Liver (tissue), 8 donors: ENCODE measurements at regions not wholly inside any gene's neighbourhood (a gene's known extent, or its start where the extent isn't known, plus 50 kb on each side); places are given as distances from the start of the nearest gene placed in this dataset.

Experiments
- DNase-seq: peaks from one replicate; pipeline ENCODE4 v3.0.0-alpha.2; 2017; ENCODE audit warnings: low spot score
- H3K27ac ChIP-seq, 2 donors: one replicate each; pipeline ENCODE4 v1.7.0; 2013; ENCODE audit warnings: inconsistent platforms in 2 of 2, low read length in 2 of 2, control low read depth in 1 of 2, low read depth in 1 of 2, mild to moderate bottlenecking in 1 of 2
- H3K27me3 ChIP-seq, 4 donors: one replicate each; pipeline versions ENCODE4 v1.6.1 to v1.7.0; 2013; ENCODE audit warnings: low read length in 3 of 4, inconsistent platforms in 1 of 4, mild to moderate bottlenecking in 1 of 4, moderate library complexity in 1 of 4; ENCODE audit not compliant: control insufficient read depth in 4 of 4, insufficient read depth in 4 of 4
- H3K36me3 ChIP-seq, 4 donors: one replicate each; pipeline versions ENCODE4 v1.6.1 to v1.7.0; 2013; ENCODE audit warnings: low read length in 3 of 4, mild to moderate bottlenecking in 3 of 4, low read depth in 1 of 4, moderate library complexity in 1 of 4; ENCODE audit not compliant: control insufficient read depth in 4 of 4, insufficient read depth in 3 of 4
- H3K4me1 ChIP-seq, 4 donors: one replicate each; pipeline versions ENCODE4 v1.6.1 to v1.7.0; 2013; ENCODE audit warnings: low read length in 3 of 4, mild to moderate bottlenecking in 3 of 4, moderate library complexity in 1 of 4; ENCODE audit not compliant: control insufficient read depth in 4 of 4, insufficient read depth in 4 of 4
- H3K4me3 ChIP-seq, 3 donors: one replicate each; pipeline versions ENCODE4 v1.6.1 to v1.7.0; 2013; ENCODE audit warnings: low read length in 3 of 3, control low read depth in 1 of 3, low read depth in 1 of 3, mild to moderate bottlenecking in 1 of 3
- H3K9ac ChIP-seq, 2 donors: one replicate each; pipeline ENCODE4 v1.7.0; 2013; ENCODE audit warnings: low read length in 2 of 2, mild to moderate bottlenecking in 2 of 2, moderate library complexity in 2 of 2, control low read depth in 1 of 2, low read depth in 1 of 2
- H3K9me3 ChIP-seq, 4 donors: one replicate each; pipeline versions ENCODE4 v1.6.1 to v1.7.0; 2013; ENCODE audit warnings: low read length in 3 of 4; ENCODE audit not compliant: control insufficient read depth in 4 of 4
- ATF3 ChIP-seq: IDR thresholded peaks from 2 replicates; pipeline ENCODE4 v1.6.1; 2016; ENCODE audit warnings: antibody characterized with exemption
- CTCF ChIP-seq: fragments of 150-350 bp; IDR thresholded peaks from 2 replicates; pipeline ENCODE4 v1.5.1; 2017; ENCODE audit warnings: improper control_type of control experiment, low read depth, low read length; ENCODE audit not compliant: missing input control
- EGR1 ChIP-seq, 2 donors: IDR thresholded peaks; 2 replicates each; pipeline ENCODE4 v1.6.1; 2016 to 2018; ENCODE audit warnings: antibody characterized with exemption in 2 of 2, low read depth in 2 of 2
- FOXA1 ChIP-seq: IDR thresholded peaks from 2 replicates; pipeline ENCODE4 v1.6.1; 2016; ENCODE audit warnings: antibody characterized with exemption
- FOXA2 ChIP-seq: IDR thresholded peaks from 2 replicates; pipeline ENCODE4 v1.6.1; 2016; ENCODE audit warnings: antibody characterized with exemption
- GABPA ChIP-seq, 2 donors: IDR thresholded peaks in 1 of 2; conservative IDR thresholded peaks in 1 of 2; 2 replicates each; pipeline ENCODE4 v1.6.1; 2016; ENCODE audit warnings: antibody characterized with exemption in 2 of 2, mild to moderate bottlenecking in 1 of 2, moderate library complexity in 1 of 2
- HNF4A ChIP-seq, 2 donors: conservative IDR thresholded peaks; 2 replicates each; pipeline ENCODE4 v1.6.1; 2016; ENCODE audit warnings: antibody characterized with exemption in 2 of 2, mild to moderate bottlenecking in 2 of 2
- HNF4G ChIP-seq: IDR thresholded peaks from 2 replicates; pipeline ENCODE4 v1.6.1; 2016; ENCODE audit warnings: antibody characterized with exemption
- JUND ChIP-seq, 2 donors: IDR thresholded peaks; 2 replicates each; pipeline ENCODE4 v1.6.1; 2016; ENCODE audit warnings: antibody characterized with exemption in 2 of 2
- MAX ChIP-seq: IDR thresholded peaks from 2 replicates; pipeline ENCODE4 v1.6.1; 2016; ENCODE audit warnings: antibody characterized with exemption
- NR2F2 ChIP-seq: IDR thresholded peaks from 2 replicates; pipeline ENCODE4 v1.6.1; 2016; ENCODE audit warnings: antibody characterized with exemption
- RAD21 ChIP-seq, 2 donors: IDR thresholded peaks; 2 replicates each; pipeline ENCODE4 v1.6.1; 2016; ENCODE audit warnings: antibody characterized with exemption in 2 of 2, mild to moderate bottlenecking in 2 of 2
- REST ChIP-seq: IDR thresholded peaks from 2 replicates; pipeline ENCODE4 v1.6.1; 2016; ENCODE audit warnings: antibody characterized with exemption, mild to moderate bottlenecking
- RXRA ChIP-seq, 2 donors: IDR thresholded peaks; 2 replicates each; pipeline ENCODE4 v1.6.1; 2017 to 2018; ENCODE audit warnings: antibody characterized with exemption in 2 of 2, mild to moderate bottlenecking in 1 of 2
- SP1 ChIP-seq: IDR thresholded peaks from 2 replicates; pipeline ENCODE4 v1.6.1; 2018; ENCODE audit warnings: antibody characterized with exemption, mild to moderate bottlenecking
- TAF1 ChIP-seq: conservative IDR thresholded peaks from 2 replicates; pipeline ENCODE4 v1.6.1; 2016; ENCODE audit warnings: antibody characterized with exemption, mild to moderate bottlenecking
- YY1 ChIP-seq: IDR thresholded peaks from 2 replicates; pipeline ENCODE4 v1.6.1; 2016; ENCODE audit warnings: antibody characterized with exemption, mild to moderate bottlenecking
- ZBTB33 ChIP-seq: IDR thresholded peaks from 2 replicates; pipeline ENCODE4 v1.6.1; 2016; ENCODE audit warnings: antibody characterized with exemption
- WGBS: extraction: QIAGEN DNeasy Blood & Tissue Kit; methylation state at CpG from one replicate; pipeline ENCODE4 v1.1.7; 2013; 5-methylcytosine and 5-hydroxymethylcytosine counted together
- donor health status: healthy.
- donor health status: healthy.
- donor health status: healthy.
- donor health status: healthy.
- donor health status: healthy.

DNA sequence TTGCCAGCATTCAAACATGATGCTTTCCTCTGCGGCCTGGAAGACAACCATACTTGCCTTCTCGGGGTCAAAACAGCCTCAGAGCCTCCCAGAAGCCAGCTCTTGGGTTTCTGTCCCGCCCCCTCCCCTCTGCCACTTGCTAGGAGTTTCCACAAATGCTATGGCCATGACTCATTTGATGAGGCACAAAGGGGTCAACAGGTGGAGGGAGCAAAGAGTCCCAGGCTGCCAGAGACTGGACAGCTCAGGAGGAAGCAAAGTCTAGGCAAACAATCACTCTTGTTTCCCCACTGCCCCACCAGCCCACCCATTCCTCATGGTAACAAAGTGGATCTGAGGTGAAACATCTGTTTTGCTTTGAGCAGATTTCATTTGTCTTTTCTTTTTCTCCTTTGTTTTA lies 551.1 kb downstream of the TNS1 start:
- H3K4me1 ChIP-seq, result no peaks in the 10 kb centered on the region
- H3K27me3 ChIP-seq, result no peaks in the 10 kb centered on the region
- 79% methylated on average over 3 of the region's 3 CpGs for WGBS
- TF ChIP-seq FOXA1 (no peak), JUND (IDR thresholded peaks at IDR 0.05) (no peak), MAX (no peak), YY1 (no peak), HNF4G (no peak)
- H3K9me3 ChIP-seq, result no peaks in the 10 kb centered on the region
- H3K4me3 ChIP-seq, result no peak overlapping the region
- DNase-seq, result no peak
- no peak overlapping the region for H3K27ac ChIP-seq
- H3K36me3 ChIP-seq, result no peaks in the 10 kb centered on the region
- H3K9ac ChIP-seq, result no peak overlapping the region

DNA sequence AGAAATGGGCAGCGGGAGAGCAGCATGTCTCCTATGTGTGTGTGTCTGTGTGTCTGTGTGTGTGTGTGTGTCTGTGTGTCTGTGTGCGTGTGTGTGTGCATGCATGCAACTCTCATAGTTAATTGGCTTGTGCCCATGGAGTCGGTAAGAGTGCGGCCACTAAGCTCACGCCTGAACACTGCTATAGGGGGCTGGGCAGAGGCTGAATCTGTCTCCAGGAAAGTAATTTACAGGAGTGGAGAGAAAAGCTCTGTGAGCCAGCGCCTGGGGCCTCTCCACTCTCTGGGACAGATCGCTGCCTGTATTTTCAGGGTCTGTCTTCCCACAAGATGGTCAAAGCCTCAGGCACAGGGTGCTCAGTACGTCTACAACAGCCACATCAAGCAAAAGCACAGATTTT lies 553.4 kb downstream of the TNS1 start:
- H3K36me3 ChIP-seq, result no peaks in the 10 kb centered on the region
- H3K4me1 ChIP-seq, result no peaks in the 10 kb centered on the region
- no peak overlapping the region for H3K9ac ChIP-seq
- no peak for DNase-seq
- no peak overlapping the region for H3K4me3 ChIP-seq
- TF ChIP-seq ZBTB33, result no peak
- no peak for TF ChIP-seq CTCF
- no peak for TF ChIP-seq EGR1 (IDR thresholded peaks at IDR 0.05; ENCODE audit: low read depth in 2 of 2)
- TF ChIP-seq JUND (IDR thresholded peaks at IDR 0.05), result no peak
- no peak for TF ChIP-seq RXRA (IDR thresholded peaks at IDR 0.05)
- TF ChIP-seq GABPA (IDR thresholded peaks at IDR 0.05 in 1 of 2, conservative IDR thresholded peaks at IDR 0.05 in 1 of 2), result no peak
- no peak for TF ChIP-seq NR2F2
- TF ChIP-seq MAX, result no peak
- TF ChIP-seq RAD21 (IDR thresholded peaks at IDR 0.05), result no peak
- TF ChIP-seq TAF1, result no peak
- no peak for TF ChIP-seq HNF4G
- no peak for TF ChIP-seq FOXA1
- no peak for TF ChIP-seq FOXA2
- TF ChIP-seq HNF4A (conservative IDR thresholded peaks at IDR 0.05), result no peak
- TF ChIP-seq REST, result no peak
- no peak for TF ChIP-seq ATF3
- no peak for TF ChIP-seq YY1
- no peak for TF ChIP-seq SP1
- no peak overlapping the region for H3K27ac ChIP-seq
- H3K27me3 ChIP-seq, result no peaks in the 10 kb centered on the region
- 94% methylated on average over 8 of the region's 8 CpGs for WGBS
- no peaks in the 10 kb centered on the region for H3K9me3 ChIP-seq
